Lung (tissue), 11 donors: ENCODE measurements at regions not wholly inside any gene's neighbourhood (a gene's known extent, or its start where the extent isn't known, plus 50 kb on each side); places are given as distances from the start of the nearest gene placed in this dataset.

Experiments used
- ATAC-seq: fragments of 200-7000 bp; cut with Tn5 transposase; one replicate; pipeline ENCODE4 v1.9.1; 2020; ENCODE audit warnings: moderate number of reproducible peaks; ENCODE audit not compliant: insufficient read depth, low FRiP score
- DNase-seq, 3 donors: peaks; one replicate each; pipeline ENCODE4 v3.0.0-alpha.2; 2013 to 2017
- H3K27ac ChIP-seq, 2 donors: one replicate each; pipeline ENCODE4 v1.5.1; 2013; ENCODE audit warnings: mild to moderate bottlenecking in 2 of 2, moderate library complexity in 2 of 2, control low read depth in 1 of 2, inconsistent platforms in 1 of 2, low read depth in 1 of 2, low read length in 1 of 2
- H3K27me3 ChIP-seq, 3 donors: one replicate each; pipeline ENCODE4 v1.5.1; 2013; ENCODE audit warnings: low read length in 2 of 3; ENCODE audit not compliant: control insufficient read depth in 3 of 3, insufficient read depth in 3 of 3
- H3K36me3 ChIP-seq, 4 donors: one replicate each; pipeline ENCODE4 v1.5.1; 2013; ENCODE audit warnings: low read length in 4 of 4, mild to moderate bottlenecking in 1 of 4, moderate library complexity in 1 of 4; ENCODE audit not compliant: control insufficient read depth in 4 of 4, insufficient read depth in 4 of 4
- H3K4me1 ChIP-seq, 5 donors: one replicate each; pipeline ENCODE4 v1.5.1; 2013; ENCODE audit warnings: low read length in 5 of 5, mild to moderate bottlenecking in 2 of 5, moderate library complexity in 1 of 5; ENCODE audit not compliant: control insufficient read depth in 5 of 5, insufficient read depth in 5 of 5
- H3K4me3 ChIP-seq: one replicate; pipeline ENCODE4 v1.5.1; 2013; ENCODE audit warnings: mild to moderate bottlenecking, control low read depth, moderate library complexity
- H3K9ac ChIP-seq, 2 donors: one replicate each; pipeline ENCODE4 v1.5.1; 2013; ENCODE audit warnings: low read length in 2 of 2, control low read depth in 1 of 2; ENCODE audit not compliant: insufficient read depth in 1 of 2
- H3K9me3 ChIP-seq, 4 donors: one replicate each; pipeline ENCODE4 v1.5.1; 2013; ENCODE audit warnings: low read length in 3 of 4, mild to moderate bottlenecking in 1 of 4, moderate library complexity in 1 of 4; ENCODE audit not compliant: control insufficient read depth in 4 of 4, insufficient read depth in 3 of 4
- CTCF ChIP-seq: IDR thresholded peaks from 2 replicates; pipeline ENCODE4 v1.5.1; 2012; ENCODE audit warnings: mild to moderate bottlenecking; ENCODE audit errors: control extremely low read depth, extremely low read depth
- WGBS, 2 donors: extraction: QIAGEN DNeasy Blood & Tissue Kit; methylation state at CpG; one replicate each; pipeline ENCODE4 v1.1.7; 2013; 5-methylcytosine and 5-hydroxymethylcytosine counted together
- donor health status: control.
- donor health status: control.
- donor health status: Bipolar disorder and iron deficiency.
- donor health status: healthy.
- donor health status: DM: yes; HTN: yes; CAD: no.

GRCh38 chrX:74242050-74242449 is 61.9 kb upstream of the ZCCHC13 start:
- ATAC-seq (no peak), DNase-seq (no peak)
- H3K9ac ChIP-seq, result no peak overlapping the region
- H3K27ac ChIP-seq, result peak overlapping the region in 1 of 2 donors; percentile 53
- no peak overlapping the region for H3K4me3 ChIP-seq
- peaks cover 0 to 4% (median 0%) of the 10 kb centered on the region in 5 donors for H3K4me1 ChIP-seq
- H3K27me3 ChIP-seq, result peaks cover 0 to 7% (median 3%) of the 10 kb centered on the region in 3 donors
- no peak for TF ChIP-seq CTCF
- no peaks in the 10 kb centered on the region for H3K9me3 ChIP-seq
- peaks cover 0 to 16% (median 2%) of the 10 kb centered on the region in 4 donors for H3K36me3 ChIP-seq

- Histone ChIP-seq H3K27me3 (peaks cover 0 to 11% (median 7%) of the 10 kb centered on the region in 3 donors), H3K36me3 (peaks cover 0 to 14% (median 2%) of the 10 kb centered on the region in 4 donors), H3K4me3 (no peak overlapping the region), H3K9me3 (no peaks in the 10 kb centered on the region), H3K27ac (no peak overlapping the region), H3K9ac (no peak overlapping the region), H3K4me1 (peaks cover 0 to 4% (median 0%) of the 10 kb centered on the region in 5 donors)
- TF ChIP-seq CTCF, result no peak
- WGBS, 2 donors, result 96 to 100% methylated on average over 1 of the region's 1 CpG
- ATAC-seq, result no peak
- no peak for DNase-seq
Observed at GRCh38 chrX:74238771-74239170, 65.2 kb upstream of the ZCCHC13 start.

GRCh38 chrX:74234818-74235217 is 69.2 kb upstream of the ZCCHC13 start:
- ATAC-seq, result no peak
- Histone ChIP-seq H3K27me3 (peaks cover 0 to 12% (median 5%) of the 10 kb centered on the region in 3 donors), H3K9me3 (no peaks in the 10 kb centered on the region), H3K36me3 (peaks cover 0 to 4% (median 0%) of the 10 kb centered on the region in 4 donors), H3K4me3 (no peak overlapping the region), H3K4me1 (peaks cover 0 to 2% (median 0%) of the 10 kb centered on the region in 5 donors), H3K9ac (no peak overlapping the region), H3K27ac (no peak overlapping the region)
- WGBS, 2 donors, result 42 to 58% methylated on average over 2 of the region's 2 CpGs
- no peak for DNase-seq
- no peak for TF ChIP-seq CTCF

GRCh38 chrX:74232859-74233258 is 71.1 kb upstream of the ZCCHC13 start:
- Histone ChIP-seq H3K9me3 (no peaks in the 10 kb centered on the region), H3K27ac (no peak overlapping the region), H3K4me1 (peaks cover 0 to 2% (median 0%) of the 10 kb centered on the region in 5 donors), H3K9ac (no peak overlapping the region), H3K4me3 (no peak overlapping the region), H3K27me3 (peaks cover 0 to 9% (median 0%) of the 10 kb centered on the region in 3 donors), H3K36me3 (peaks cover 0 to 2% (median 0%) of the 10 kb centered on the region in 4 donors)
- WGBS, 2 donors, result 56 to 76% methylated on average over 3 of the region's 3 CpGs
- DNase-seq (peak in 2 of 3 donors; percentile 17 to 20), ATAC-seq (no peak)
- no peak for TF ChIP-seq CTCF
